Esophagus muscularis mucosa (tissue), 4 donors: ENCODE measurements at regions not wholly inside any gene's neighbourhood (a gene's known extent, or its start where the extent isn't known, plus 50 kb on each side); places are given as distances from the start of the nearest gene placed in this dataset.

Experiments used
- DNase-seq: peaks from one replicate; pipeline ENCODE4 v3.0.0-alpha.2; 2017; ENCODE audit errors: extremely low spot score
- H3K27ac ChIP-seq, 4 donors: fragments of 200-600 bp; sonication (generic); replicated peaks in 1 of 4; 1 replicate in 3 of 4; 2 replicates in 1 of 4; pipeline ENCODE4 v1.5.1; 2016 to 2019; ENCODE audit warnings: mild to moderate bottlenecking in 1 of 4
- H3K27me3 ChIP-seq, 4 donors: fragments of 200-600 bp; sonication (generic); one replicate each; pipeline versions ENCODE4 v1.5.1 to v1.6.0; 2016 to 2019
- H3K36me3 ChIP-seq, 4 donors: fragments of 200-600 bp; sonication (generic); one replicate each; pipeline ENCODE4 v1.5.1; 2016 to 2019
- H3K4me1 ChIP-seq, 4 donors: fragments of 200-600 bp; sonication (generic); one replicate each; pipeline ENCODE4 v1.5.1; 2016 to 2019
- H3K4me3 ChIP-seq, 4 donors: fragments of 200-600 bp; sonication (generic); 1 replicate in 2 of 4; 2 replicates in 2 of 4; pipeline ENCODE4 v1.5.1; 2016 to 2019; ENCODE audit warnings: mild to moderate bottlenecking in 4 of 4, moderate library complexity in 1 of 4
- H3K9me3 ChIP-seq, 4 donors: fragments of 200-600 bp; sonication (generic); 1 replicate in 3 of 4; 2 replicates in 1 of 4; pipeline ENCODE4 v1.5.1; 2016 to 2019
- CTCF ChIP-seq, 3 experiments: fragments of 200-600 bp in 2 of 3; fragments of 450-650 bp in 1 of 3; sonication (generic) in 2 of 3; IDR thresholded peaks; one replicate each; pipeline ENCODE4 v1.5.1; 2017 to 2019; ENCODE audit warnings: antibody characterized with exemption in 3 of 3, mild to moderate bottlenecking in 2 of 3, moderate library complexity in 1 of 3
- EP300 ChIP-seq: sonication (generic); formaldehyde crosslinking; IDR thresholded peaks from one replicate; pipeline ENCODE4 v1.6.1; 2017; ENCODE audit warnings: antibody characterized with exemption
- POLR2A ChIP-seq: fragments of 450-650 bp; IDR thresholded peaks from one replicate; pipeline ENCODE4 v1.6.1; 2017; ENCODE audit warnings: antibody characterized with exemption, moderate library complexity, mild to moderate bottlenecking, low read depth
- POLR2AphosphoS5 ChIP-seq, 2 donors: sonication (generic); formaldehyde crosslinking; IDR thresholded peaks; one replicate each; pipeline ENCODE4 v1.6.1; 2017; ENCODE audit warnings: antibody characterized with exemption in 2 of 2
- WGBS: methylation state at CpG from one replicate; pipeline ENCODE4 v1.1.5; 2018; 5-methylcytosine and 5-hydroxymethylcytosine counted together
- intact Hi-C: fragments of 100-400 bp; cut with DNase I; formaldehyde crosslinking; loops from one replicate; pipeline ENCODE4 v1.15.1; 2023

- intact Hi-C loops = no loop called here
- 86% methylated on average over 5 of the region's 5 CpGs for WGBS
- DNase-seq = no peak
These were observed 214.5 kb downstream of the HS3ST3A1 start for GRCh38 chr17:13387236-13387635.

DNA sequence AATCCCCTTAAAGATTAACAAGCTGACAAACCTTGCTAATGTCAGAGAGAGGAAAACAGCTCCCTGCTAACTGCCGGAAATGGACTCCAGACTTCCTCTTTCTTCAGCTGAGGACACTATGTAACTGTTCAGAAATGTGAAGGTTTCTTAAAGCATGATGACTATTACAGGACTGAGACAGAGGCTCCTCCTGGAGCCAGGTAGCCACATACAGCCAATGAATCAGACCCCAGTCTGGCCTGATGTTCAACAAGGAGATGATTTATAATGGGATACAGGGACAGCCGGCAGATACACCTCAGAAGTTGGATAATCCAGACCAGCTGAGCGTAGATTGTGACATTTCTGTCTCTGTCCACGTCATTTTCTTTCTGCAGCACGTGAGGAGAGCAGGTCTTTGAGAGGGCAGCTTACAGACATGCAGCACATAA lies 216.2 kb downstream of the HS3ST3A1 start:
- 63% methylated on average over 5 of the region's 5 CpGs for WGBS
- TF ChIP-seq CTCF (IDR thresholded peaks at IDR 0.05) = no peak
- no peak for TF ChIP-seq POLR2A
- TF ChIP-seq POLR2AphosphoS5 (IDR thresholded peaks at IDR 0.05) = no peak
- TF ChIP-seq EP300 = no peak
- no peak overlapping the region for H3K27ac ChIP-seq
- no peaks in the 10 kb centered on the region for H3K4me1 ChIP-seq
- H3K27me3 ChIP-seq = no peaks in the 10 kb centered on the region
- no peaks in the 10 kb centered on the region for H3K9me3 ChIP-seq
- DNase-seq = no peak
- H3K4me3 ChIP-seq = no peak overlapping the region
- intact Hi-C loops = no loop called here
- no peaks in the 10 kb centered on the region for H3K36me3 ChIP-seq

More at GRCh38 chr17:13387236-13387635, 214.5 kb downstream of the HS3ST3A1 start:
- Histone ChIP-seq H3K27me3 (no peaks in the 10 kb centered on the region), H3K4me1 (no peaks in the 10 kb centered on the region), H3K9me3 (no peaks in the 10 kb centered on the region), H3K36me3 (no peaks in the 10 kb centered on the region), H3K27ac (no peak overlapping the region), H3K4me3 (no peak overlapping the region)
- TF ChIP-seq POLR2A (no peak), POLR2AphosphoS5 (IDR thresholded peaks at IDR 0.05) (no peak), CTCF (IDR thresholded peaks at IDR 0.05) (no peak), EP300 (no peak)

DNA sequence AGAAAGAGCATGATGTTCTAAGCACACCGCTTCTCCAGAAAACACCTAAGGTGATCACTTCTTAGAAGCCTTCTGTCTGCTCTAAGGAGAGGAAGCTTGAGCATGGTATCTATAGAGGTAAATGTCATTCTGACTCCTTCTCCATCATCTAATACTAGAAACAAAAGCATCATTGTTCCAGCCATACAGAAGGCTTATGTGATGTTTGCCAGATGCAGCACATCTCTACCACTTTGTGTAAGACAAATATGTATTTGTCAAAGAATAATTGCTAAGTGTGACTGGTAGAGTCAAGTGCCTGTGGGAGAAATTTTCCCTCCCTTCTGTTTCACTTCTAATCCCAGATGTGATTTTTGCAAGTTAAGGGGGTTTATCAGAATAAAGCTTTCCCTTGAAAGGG lies 217.1 kb downstream of the HS3ST3A1 start:
- Histone ChIP-seq H3K27me3 (no peaks in the 10 kb centered on the region), H3K27ac (no peak overlapping the region), H3K36me3 (no peaks in the 10 kb centered on the region), H3K4me3 (no peak overlapping the region), H3K9me3 (no peaks in the 10 kb centered on the region), H3K4me1 (no peaks in the 10 kb centered on the region)
- no peak for TF ChIP-seq POLR2AphosphoS5 (IDR thresholded peaks at IDR 0.05)
- WGBS = 72% methylated on average over 1 of the region's 1 CpG
- DNase-seq = no peak
- intact Hi-C loops = no loop called here

DNA sequence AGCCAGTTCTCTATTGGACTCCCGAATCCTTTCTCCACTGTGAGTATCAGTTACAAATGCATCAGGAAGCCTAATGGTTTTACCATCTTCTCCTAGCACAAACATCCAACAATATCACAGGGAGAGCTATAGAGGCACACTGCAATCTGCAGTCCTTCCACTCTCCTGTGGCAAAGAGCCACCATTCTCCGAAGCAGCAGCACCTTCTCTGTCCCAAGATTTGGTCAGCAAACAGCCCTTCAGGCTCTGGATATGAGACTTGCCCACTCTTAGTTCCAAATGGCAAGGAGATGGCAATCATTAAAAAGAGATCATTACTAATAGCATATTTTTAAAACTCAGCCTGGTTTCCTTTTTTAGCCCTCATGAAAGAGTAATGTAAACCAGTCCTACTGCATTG lies 223.4 kb downstream of the HS3ST3A1 start:
- intact Hi-C loops = no loop called here
- Histone ChIP-seq H3K36me3 (no peaks in the 10 kb centered on the region), H3K4me3 (no peak overlapping the region), H3K27me3 (no peaks in the 10 kb centered on the region), H3K9me3 (no peaks in the 10 kb centered on the region), H3K4me1 (peaks cover 0 to 12% (median 10%) of the 10 kb centered on the region in 4 donors), H3K27ac (no peak overlapping the region)
- no peak for DNase-seq
- 62% methylated on average over 2 of the region's 2 CpGs for WGBS
- no peak for TF ChIP-seq POLR2A
- no peak for TF ChIP-seq EP300
- no peak for TF ChIP-seq CTCF (IDR thresholded peaks at IDR 0.05)
- no peak for TF ChIP-seq POLR2AphosphoS5 (IDR thresholded peaks at IDR 0.05)

- Histone ChIP-seq H3K36me3 (no peaks in the 10 kb centered on the region), H3K4me3 (no peak overlapping the region), H3K4me1 (peaks cover 0 to 12% (median 10%) of the 10 kb centered on the region in 4 donors), H3K27me3 (no peaks in the 10 kb centered on the region), H3K9me3 (no peaks in the 10 kb centered on the region), H3K27ac (no peak overlapping the region)
- no peak for DNase-seq
- 79% methylated on average over 9 of the region's 9 CpGs for WGBS
- TF ChIP-seq EP300 = no peak
- TF ChIP-seq CTCF (IDR thresholded peaks at IDR 0.05) = no peak
- no peak for TF ChIP-seq POLR2A
- TF ChIP-seq POLR2AphosphoS5 (IDR thresholded peaks at IDR 0.05) = no peak
- intact Hi-C loops = no loop called here
These were observed 227.3 kb downstream of the HS3ST3A1 start for GRCh38 chr17:13374203-13375143.
